NB4 (cell line): ENCODE measurements at regions not wholly inside any gene's neighbourhood (a gene's known extent, or its start where the extent isn't known, plus 50 kb on each side); places are given as distances from the start of the nearest gene placed in this dataset.

ENCODE experiments used
- CTCF ChIP-seq: IDR thresholded peaks from one replicate; pipeline ENCODE4 v1.5.1; 2012; ENCODE audit warnings: low read depth, low read length
- POLR2A ChIP-seq: IDR thresholded peaks from 2 replicates; pipeline ENCODE4 v1.6.1; 2011; ENCODE audit warnings: mild to moderate bottlenecking; ENCODE audit not compliant: insufficient read length; ENCODE audit errors: extremely low read depth
- TF ChIP-seq, protein P1 (sequence below): IDR thresholded peaks from 2 replicates; pipeline ENCODE4 v1.6.1; 2011; ENCODE audit warnings: low read depth, low read length

GRCh38 chr1:80915491-80915890, 885.2 kb upstream of the ADGRL2 start:
- TF ChIP-seq CTCF (no peak), POLR2A (no peak)
- TF ChIP-seq, protein P1, sequence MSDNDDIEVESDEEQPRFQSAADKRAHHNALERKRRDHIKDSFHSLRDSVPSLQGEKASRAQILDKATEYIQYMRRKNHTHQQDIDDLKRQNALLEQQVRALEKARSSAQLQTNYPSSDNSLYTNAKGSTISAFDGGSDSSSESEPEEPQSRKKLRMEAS, result no peak
